Prostate gland (tissue), 2 donors: ENCODE measurements at regions not wholly inside any gene's neighbourhood (a gene's known extent, or its start where the extent isn't known, plus 50 kb on each side); places are given as distances from the start of the nearest gene placed in this dataset.

Experiments
- DNase-seq: peaks from one replicate; pipeline ENCODE4 v3.0.0-alpha.2; 2019; ENCODE audit warnings: low spot score
- H3K27ac ChIP-seq, 2 donors: fragments of 200-600 bp; sonication (generic); 2 replicates each; pipeline ENCODE4 v1.5.1; 2017 to 2019
- H3K27me3 ChIP-seq: fragments of 200-600 bp; sonication (generic); replicated peaks from 2 replicates; pipeline ENCODE4 v1.5.1; 2019; ENCODE audit not compliant: insufficient read depth
- H3K36me3 ChIP-seq, 2 donors: fragments of 200-600 bp; sonication (generic); 1 replicate in 1 of 2; 2 replicates in 1 of 2; pipeline versions ENCODE4 v1.5.1 to v1.8.1; 2017 to 2019
- H3K4me1 ChIP-seq: fragments of 200-600 bp; sonication (generic); replicated peaks from 2 replicates; pipeline ENCODE4 v1.5.1; 2019
- H3K4me3 ChIP-seq, 2 donors: fragments of 200-600 bp; sonication (generic); 2 replicates each; pipeline ENCODE4 v1.5.1; 2017 to 2019
- H3K9me3 ChIP-seq: fragments of 200-600 bp; sonication (generic); 2 replicates; pipeline ENCODE4 v1.5.1; 2017
- CTCF ChIP-seq, 4 experiments: fragments of 200-600 bp in 2 of 4; fragments of 450-650 bp in 2 of 4; sonication (generic) in 2 of 4; IDR thresholded peaks; 1 replicate in 3 of 4; 2 replicates in 1 of 4; pipeline ENCODE4 v1.5.1; 2016 to 2019; ENCODE audit warnings: antibody characterized with exemption in 4 of 4, mild to moderate bottlenecking in 2 of 4, moderate library complexity in 2 of 4
- POLR2A ChIP-seq: fragments of 450-650 bp; IDR thresholded peaks from one replicate; pipeline ENCODE4 v1.6.1; 2016; ENCODE audit warnings: antibody characterized with exemption, mild to moderate bottlenecking
- POLR2AphosphoS5 ChIP-seq: sonication (generic); formaldehyde crosslinking; IDR thresholded peaks from one replicate; pipeline ENCODE4 v1.6.1; 2017; ENCODE audit warnings: antibody characterized with exemption
- WGBS: methylation state at CpG from one replicate; pipeline ENCODE4 v1.1.5; 2018; 5-methylcytosine and 5-hydroxymethylcytosine counted together
- intact Hi-C: fragments of 100-400 bp; cut with DNase I; formaldehyde crosslinking; loops from one replicate; pipeline ENCODE4 v1.14.2; 2022

GRCh38 chr1:164921493-164921892 lies 362.5 kb downstream of the PBX1 start:
- no peak overlapping the region for H3K27ac ChIP-seq
- no peaks in the 10 kb centered on the region for H3K27me3 ChIP-seq
- no peaks in the 10 kb centered on the region for H3K4me1 ChIP-seq
- TF ChIP-seq POLR2A (no peak), CTCF (IDR thresholded peaks at IDR 0.05) (no peak), POLR2AphosphoS5 (no peak)
- intact Hi-C loops, result no loop called here
- no peaks in the 10 kb centered on the region for H3K36me3 ChIP-seq
- DNase-seq, result no peak
- H3K9me3 ChIP-seq, result no peaks in the 10 kb centered on the region
- no peak overlapping the region for H3K4me3 ChIP-seq
- 83% methylated on average over 5 of the region's 5 CpGs for WGBS

DNA sequence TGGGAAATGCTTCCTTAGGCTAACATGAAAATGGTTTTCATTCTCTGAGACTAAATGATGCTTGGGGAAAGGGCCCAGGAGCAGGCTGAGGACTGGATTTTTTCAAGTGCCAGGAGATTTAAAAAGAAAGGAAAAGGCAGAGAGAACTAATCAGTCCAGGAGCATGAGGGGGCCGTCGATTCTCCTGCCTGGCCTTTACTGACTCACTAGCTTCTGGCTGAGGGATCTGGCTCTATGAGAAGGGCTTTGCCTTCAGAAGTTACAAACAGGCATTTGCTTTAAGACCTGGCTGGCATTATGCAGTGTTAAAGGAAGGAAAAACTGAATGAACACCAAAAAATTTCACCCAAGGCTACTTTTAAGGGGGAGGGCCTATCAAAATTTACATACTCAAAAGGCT lies 359.2 kb downstream of the PBX1 start:
- TF ChIP-seq POLR2AphosphoS5 (no peak), POLR2A (no peak), CTCF (IDR thresholded peaks at IDR 0.05) (no peak)
- Histone ChIP-seq H3K4me3 (no peak overlapping the region), H3K27ac (no peak overlapping the region), H3K4me1 (no peaks in the 10 kb centered on the region), H3K9me3 (no peaks in the 10 kb centered on the region), H3K36me3 (no peaks in the 10 kb centered on the region), H3K27me3 (no peaks in the 10 kb centered on the region)
- intact Hi-C loops, result loop anchor here (10.0 kb wide), 1 partner anchor 303 kb away; no protein-coding TSS in a partner anchor
- WGBS, result 44% methylated on average over 2 of the region's 2 CpGs
- no peak for DNase-seq

DNA sequence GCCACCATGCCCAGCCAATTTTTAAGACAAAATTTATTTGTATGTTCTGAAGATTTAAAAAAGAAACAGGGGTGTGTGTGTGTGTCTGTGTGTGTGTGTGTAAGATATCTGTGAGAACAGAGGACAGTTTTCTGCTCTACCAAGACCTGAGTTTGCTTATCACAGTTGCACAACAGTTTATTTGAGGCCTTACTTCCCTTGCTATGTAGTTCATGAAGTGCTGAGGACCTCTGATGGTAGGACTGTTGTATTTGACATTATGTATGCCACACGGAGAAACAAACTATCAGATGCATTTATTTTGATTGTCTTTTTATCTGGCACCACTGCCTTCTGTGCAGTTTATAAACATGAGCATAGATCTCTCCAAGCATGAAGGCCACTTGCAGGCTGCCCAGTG lies 355.2 kb downstream of the PBX1 start:
- H3K4me1 ChIP-seq, result no peaks in the 10 kb centered on the region
- intact Hi-C loops, result loop anchor here (5.0 to 10.0 kb wide), 2 partner anchors 122 to 299 kb away; no protein-coding TSS in a partner anchor
- H3K27ac ChIP-seq, result no peak overlapping the region
- peak in 2 of 4 experiments; percentile 53 to 58 for TF ChIP-seq CTCF (IDR thresholded peaks at IDR 0.05)
- TF ChIP-seq POLR2AphosphoS5, result peak; percentile 41
- no peak for TF ChIP-seq POLR2A
- 3% methylated on average over 1 of the region's 1 CpG for WGBS
- DNase-seq, result peak; percentile 24
- no peak overlapping the region for H3K4me3 ChIP-seq
- H3K27me3 ChIP-seq, result no peaks in the 10 kb centered on the region
- H3K9me3 ChIP-seq, result no peaks in the 10 kb centered on the region
- no peaks in the 10 kb centered on the region for H3K36me3 ChIP-seq

GRCh38 chr1:164912290-164912689 lies 353.3 kb downstream of the PBX1 start:
- WGBS, result 87% methylated on average over 8 of the region's 8 CpGs
- H3K4me3 ChIP-seq, result no peak overlapping the region
- no peak for DNase-seq
- H3K9me3 ChIP-seq, result no peaks in the 10 kb centered on the region
- no peaks in the 10 kb centered on the region for H3K36me3 ChIP-seq
- TF ChIP-seq POLR2AphosphoS5 (no peak), CTCF (IDR thresholded peaks at IDR 0.05) (no peak), POLR2A (no peak)
- H3K27ac ChIP-seq, result no peak overlapping the region
- intact Hi-C loops, result loop anchor here (5.0 to 10.0 kb wide), 2 partner anchors 120 to 297 kb away; no protein-coding TSS in a partner anchor
- H3K4me1 ChIP-seq, result no peaks in the 10 kb centered on the region
- H3K27me3 ChIP-seq, result no peaks in the 10 kb centered on the region

- TF ChIP-seq CTCF (IDR thresholded peaks at IDR 0.05) (no peak), POLR2AphosphoS5 (no peak), POLR2A (no peak)
- no peaks in the 10 kb centered on the region for H3K9me3 ChIP-seq
- H3K27ac ChIP-seq, result no peak overlapping the region
- DNase-seq, result no peak
- H3K36me3 ChIP-seq, result no peaks in the 10 kb centered on the region
- H3K4me3 ChIP-seq, result no peak overlapping the region
- WGBS, result 98% methylated on average over 2 of the region's 2 CpGs
- no peaks in the 10 kb centered on the region for H3K4me1 ChIP-seq
- H3K27me3 ChIP-seq, result no peaks in the 10 kb centered on the region
- intact Hi-C loops, result loop anchor here (5.0 to 10.0 kb wide), 2 partner anchors 118 to 296 kb away; no protein-coding TSS in a partner anchor
Observed at GRCh38 chr1:164910671-164911070, 351.7 kb downstream of the PBX1 start.
